ENCODE measurements at regions not wholly inside any gene's neighbourhood (a gene's known extent, or its start where the extent isn't known, plus 50 kb on each side); places are given as distances from the start of the nearest gene placed in this dataset.

GRCh38 chr2:172177581-172177980 is 74.9 kb upstream of the DLX2 start:
- Histone ChIP-seq H3K9me3 (ENCODE audit: control insufficient read depth in 5 of 5, low read length in 5 of 5) (no peaks in the 10 kb centered on the region), H3K27ac (ENCODE audit: low read depth, low read length) (no peak overlapping the region), H3K4me1 (ENCODE audit: control insufficient read depth in 5 of 5, insufficient read depth in 5 of 5, low read length in 5 of 5) (peaks cover 0 to 6% (median 5%) of the 10 kb centered on the region in 5 donors), H3K9ac (ENCODE audit: low read length in 5 of 5) (no peak overlapping the region), H3K4me3 (ENCODE audit: low read depth in 1 of 5, low read length in 5 of 5) (no peak overlapping the region), H3K36me3 (ENCODE audit: control insufficient read depth in 5 of 5, insufficient read depth in 5 of 5, low read length in 5 of 5) (no peaks in the 10 kb centered on the region), H3K27me3 (ENCODE audit: control insufficient read depth in 5 of 5, insufficient read depth in 4 of 5, low read length in 5 of 5) (no peaks in the 10 kb centered on the region)

- H3K36me3 ChIP-seq (ENCODE audit: control insufficient read depth in 5 of 5, insufficient read depth in 5 of 5, low read length in 5 of 5), result no peaks in the 10 kb centered on the region
- no peak overlapping the region for H3K27ac ChIP-seq (ENCODE audit: low read depth, low read length)
- no peaks in the 10 kb centered on the region for H3K27me3 ChIP-seq (ENCODE audit: control insufficient read depth in 5 of 5, insufficient read depth in 4 of 5, low read length in 5 of 5)
- no peak overlapping the region for H3K4me3 ChIP-seq (ENCODE audit: low read depth in 1 of 5, low read length in 5 of 5)
- peaks cover 0 to 2% (median 1%) of the 10 kb centered on the region in 5 donors for H3K4me1 ChIP-seq (ENCODE audit: control insufficient read depth in 5 of 5, insufficient read depth in 5 of 5, low read length in 5 of 5)
- no peak overlapping the region for H3K9ac ChIP-seq (ENCODE audit: low read length in 5 of 5)
- H3K9me3 ChIP-seq (ENCODE audit: control insufficient read depth in 5 of 5, low read length in 5 of 5), result no peaks in the 10 kb centered on the region
Observed at GRCh38 chr2:172177996-172178395, 75.3 kb upstream of the DLX2 start.

GRCh38 chr2:172179045-172179701 is 76.5 kb upstream of the DLX2 start:
- H3K9me3 ChIP-seq (ENCODE audit: control insufficient read depth in 5 of 5, low read length in 5 of 5), result no peaks in the 10 kb centered on the region
- no peaks in the 10 kb centered on the region for H3K27me3 ChIP-seq (ENCODE audit: control insufficient read depth in 5 of 5, insufficient read depth in 4 of 5, low read length in 5 of 5)
- H3K4me3 ChIP-seq (ENCODE audit: low read depth in 1 of 5, low read length in 5 of 5), result no peak overlapping the region
- H3K4me1 ChIP-seq (ENCODE audit: control insufficient read depth in 5 of 5, insufficient read depth in 5 of 5, low read length in 5 of 5), result no peaks in the 10 kb centered on the region
- no peak overlapping the region for H3K9ac ChIP-seq (ENCODE audit: low read length in 5 of 5)
- no peak overlapping the region for H3K27ac ChIP-seq (ENCODE audit: low read depth, low read length)
- H3K36me3 ChIP-seq (ENCODE audit: control insufficient read depth in 5 of 5, insufficient read depth in 5 of 5, low read length in 5 of 5), result no peaks in the 10 kb centered on the region

GRCh38 chr2:172181840-172182239 is 79.1 kb upstream of the DLX2 start:
- no peak overlapping the region for H3K4me3 ChIP-seq (ENCODE audit: low read depth in 1 of 5, low read length in 5 of 5)
- peaks cover 0 to 7% (median 0%) of the 10 kb centered on the region in 5 donors for H3K9me3 ChIP-seq (ENCODE audit: control insufficient read depth in 5 of 5, low read length in 5 of 5)
- no peaks in the 10 kb centered on the region for H3K4me1 ChIP-seq (ENCODE audit: control insufficient read depth in 5 of 5, insufficient read depth in 5 of 5, low read length in 5 of 5)
- H3K36me3 ChIP-seq (ENCODE audit: control insufficient read depth in 5 of 5, insufficient read depth in 5 of 5, low read length in 5 of 5), result no peaks in the 10 kb centered on the region
- no peak overlapping the region for H3K27ac ChIP-seq (ENCODE audit: low read depth, low read length)
- H3K27me3 ChIP-seq (ENCODE audit: control insufficient read depth in 5 of 5, insufficient read depth in 4 of 5, low read length in 5 of 5), result no peaks in the 10 kb centered on the region
- H3K9ac ChIP-seq (ENCODE audit: low read length in 5 of 5), result no peak overlapping the region

GRCh38 chr2:172182624-172183023 is 79.9 kb upstream of the DLX2 start:
- Histone ChIP-seq H3K9me3 (ENCODE audit: control insufficient read depth in 5 of 5, low read length in 5 of 5) (peaks cover 0 to 7% (median 0%) of the 10 kb centered on the region in 5 donors), H3K36me3 (ENCODE audit: control insufficient read depth in 5 of 5, insufficient read depth in 5 of 5, low read length in 5 of 5) (no peaks in the 10 kb centered on the region), H3K27ac (ENCODE audit: low read depth, low read length) (no peak overlapping the region), H3K27me3 (ENCODE audit: control insufficient read depth in 5 of 5, insufficient read depth in 4 of 5, low read length in 5 of 5) (no peaks in the 10 kb centered on the region), H3K4me1 (ENCODE audit: control insufficient read depth in 5 of 5, insufficient read depth in 5 of 5, low read length in 5 of 5) (no peaks in the 10 kb centered on the region), H3K9ac (ENCODE audit: low read length in 5 of 5) (no peak overlapping the region), H3K4me3 (ENCODE audit: low read depth in 1 of 5, low read length in 5 of 5) (no peak overlapping the region)

- Histone ChIP-seq H3K27me3 (ENCODE audit: control insufficient read depth in 5 of 5, insufficient read depth in 4 of 5, low read length in 5 of 5) (peaks cover 0 to 6% (median 0%) of the 10 kb centered on the region in 5 donors), H3K9ac (ENCODE audit: low read length in 5 of 5) (no peak overlapping the region)
Observed at GRCh38 chr2:172193331-172194089, 90.8 kb upstream of the DLX2 start.

GRCh38 chr2:172195836-172196376 is 93.2 kb upstream of the DLX2 start:
- Histone ChIP-seq H3K36me3 (ENCODE audit: control insufficient read depth in 5 of 5, insufficient read depth in 5 of 5, low read length in 5 of 5) (no peaks in the 10 kb centered on the region), H3K9ac (ENCODE audit: low read length in 5 of 5) (no peak overlapping the region), H3K4me1 (ENCODE audit: control insufficient read depth in 5 of 5, insufficient read depth in 5 of 5, low read length in 5 of 5) (no peaks in the 10 kb centered on the region), H3K9me3 (ENCODE audit: control insufficient read depth in 5 of 5, low read length in 5 of 5) (peaks cover 6 to 16% (median 11%) of the 10 kb centered on the region in 5 donors), H3K27me3 (ENCODE audit: control insufficient read depth in 5 of 5, insufficient read depth in 4 of 5, low read length in 5 of 5) (peaks cover 0 to 6% (median 3%) of the 10 kb centered on the region in 5 donors), H3K4me3 (ENCODE audit: low read depth in 1 of 5, low read length in 5 of 5) (no peak overlapping the region), H3K27ac (ENCODE audit: low read depth, low read length) (no peak overlapping the region)

More at GRCh38 chr2:172193331-172194089, 90.8 kb upstream of the DLX2 start:
- no peaks in the 10 kb centered on the region for H3K36me3 ChIP-seq (ENCODE audit: control insufficient read depth in 5 of 5, insufficient read depth in 5 of 5, low read length in 5 of 5)
- no peak overlapping the region for H3K27ac ChIP-seq (ENCODE audit: low read depth, low read length)
- H3K4me1 ChIP-seq (ENCODE audit: control insufficient read depth in 5 of 5, insufficient read depth in 5 of 5, low read length in 5 of 5), result no peaks in the 10 kb centered on the region
- H3K4me3 ChIP-seq (ENCODE audit: low read depth in 1 of 5, low read length in 5 of 5), result no peak overlapping the region
- H3K9me3 ChIP-seq (ENCODE audit: control insufficient read depth in 5 of 5, low read length in 5 of 5), result peaks cover 2 to 9% (median 6%) of the 10 kb centered on the region in 5 donors

GRCh38 chr2:172196768-172197431 is 94.2 kb upstream of the DLX2 start:
- no peaks in the 10 kb centered on the region for H3K36me3 ChIP-seq (ENCODE audit: control insufficient read depth in 5 of 5, insufficient read depth in 5 of 5, low read length in 5 of 5)
- H3K27ac ChIP-seq (ENCODE audit: low read depth, low read length), result no peak overlapping the region
- H3K9me3 ChIP-seq (ENCODE audit: control insufficient read depth in 5 of 5, low read length in 5 of 5), result peaks cover 6 to 16% (median 11%) of the 10 kb centered on the region in 5 donors
- no peak overlapping the region for H3K4me3 ChIP-seq (ENCODE audit: low read depth in 1 of 5, low read length in 5 of 5)
- H3K9ac ChIP-seq (ENCODE audit: low read length in 5 of 5), result no peak overlapping the region
- no peaks in the 10 kb centered on the region for H3K4me1 ChIP-seq (ENCODE audit: control insufficient read depth in 5 of 5, insufficient read depth in 5 of 5, low read length in 5 of 5)
- peaks cover 0 to 8% (median 3%) of the 10 kb centered on the region in 5 donors for H3K27me3 ChIP-seq (ENCODE audit: control insufficient read depth in 5 of 5, insufficient read depth in 4 of 5, low read length in 5 of 5)

GRCh38 chr2:172198361-172198760 is 95.7 kb upstream of the DLX2 start:
- H3K4me1 ChIP-seq (ENCODE audit: control insufficient read depth in 5 of 5, insufficient read depth in 5 of 5, low read length in 5 of 5), result no peaks in the 10 kb centered on the region
- no peak overlapping the region for H3K9ac ChIP-seq (ENCODE audit: low read length in 5 of 5)
- H3K36me3 ChIP-seq (ENCODE audit: control insufficient read depth in 5 of 5, insufficient read depth in 5 of 5, low read length in 5 of 5), result no peaks in the 10 kb centered on the region
- H3K27ac ChIP-seq (ENCODE audit: low read depth, low read length), result no peak overlapping the region
- no peak overlapping the region for H3K4me3 ChIP-seq (ENCODE audit: low read depth in 1 of 5, low read length in 5 of 5)
- peaks cover 5 to 16% (median 10%) of the 10 kb centered on the region in 5 donors for H3K9me3 ChIP-seq (ENCODE audit: control insufficient read depth in 5 of 5, low read length in 5 of 5)
- H3K27me3 ChIP-seq (ENCODE audit: control insufficient read depth in 5 of 5, insufficient read depth in 4 of 5, low read length in 5 of 5), result peaks cover 0 to 8% (median 3%) of the 10 kb centered on the region in 5 donors

Data from subcutaneous abdominal adipose tissue (tissue), 5 donors.